Coronary artery (tissue), 2 donors: ENCODE measurements at regions not wholly inside any gene's neighbourhood (a gene's known extent, or its start where the extent isn't known, plus 50 kb on each side); places are given as distances from the start of the nearest gene placed in this dataset.
"Not testable (repeated sequence)": the region's sequence is repeated elsewhere in the genome, so short reads cannot be mapped to it uniquely, and the experiment has no call there.

Experiments
- DNase-seq: peaks from one replicate; pipeline ENCODE4 v3.0.0-alpha.2; 2017; ENCODE audit warnings: low spot score
- H3K27ac ChIP-seq, 2 donors: fragments of 200-600 bp; sonication (generic); one replicate each; pipeline ENCODE4 v1.5.1; 2016 to 2019
- H3K4me3 ChIP-seq: fragments of 200-600 bp; sonication (generic); 2 replicates; pipeline ENCODE4 v1.5.1; 2016; ENCODE audit warnings: mild to moderate bottlenecking, moderate library complexity
- CTCF ChIP-seq: fragments of 200-600 bp; sonication (generic); IDR thresholded peaks from one replicate; pipeline ENCODE4 v1.5.1; 2019; ENCODE audit warnings: antibody characterized with exemption

GRCh38 chr15:66865622-66866611, 163.9 kb downstream of the SMAD6 start:
- H3K4me3 ChIP-seq = no peak overlapping the region
- H3K27ac ChIP-seq = no peak overlapping the region
- no peak for TF ChIP-seq CTCF
- peak; percentile 54 for DNase-seq

DNA sequence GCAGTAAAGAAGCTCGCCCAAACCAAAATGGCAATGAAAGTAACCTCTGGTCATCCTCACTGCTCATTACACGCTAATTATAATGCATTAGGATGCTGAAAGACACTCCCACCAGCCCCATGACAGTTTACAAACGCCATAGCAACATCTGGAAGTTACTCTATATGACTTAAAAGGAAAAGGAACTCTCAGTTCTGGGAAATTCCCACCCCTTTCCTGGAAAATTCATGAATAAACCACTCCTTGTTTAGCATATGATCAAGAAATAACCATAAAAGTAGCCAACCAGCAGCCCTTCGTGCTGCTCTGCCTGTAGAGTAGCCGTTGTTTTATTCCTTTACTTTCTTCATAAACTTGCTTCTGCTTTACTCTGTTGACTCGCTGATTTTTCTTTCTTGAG, 164.6 kb downstream of the SMAD6 start:
- Histone ChIP-seq H3K4me3 (no peak overlapping the region), H3K27ac (no peak overlapping the region)
- no peak for DNase-seq
- TF ChIP-seq CTCF = no peak

- H3K27ac ChIP-seq = no peak overlapping the region
- TF ChIP-seq CTCF = no peak
- no peak overlapping the region for H3K4me3 ChIP-seq
- DNase-seq = peak; percentile 5
These were observed 166.9 kb downstream of the SMAD6 start for GRCh38 chr15:66868918-66869317.

GRCh38 chr15:66870880-66871388, 168.9 kb downstream of the SMAD6 start:
- no peak for TF ChIP-seq CTCF
- no peak overlapping the region for H3K4me3 ChIP-seq
- no peak for DNase-seq

DNA sequence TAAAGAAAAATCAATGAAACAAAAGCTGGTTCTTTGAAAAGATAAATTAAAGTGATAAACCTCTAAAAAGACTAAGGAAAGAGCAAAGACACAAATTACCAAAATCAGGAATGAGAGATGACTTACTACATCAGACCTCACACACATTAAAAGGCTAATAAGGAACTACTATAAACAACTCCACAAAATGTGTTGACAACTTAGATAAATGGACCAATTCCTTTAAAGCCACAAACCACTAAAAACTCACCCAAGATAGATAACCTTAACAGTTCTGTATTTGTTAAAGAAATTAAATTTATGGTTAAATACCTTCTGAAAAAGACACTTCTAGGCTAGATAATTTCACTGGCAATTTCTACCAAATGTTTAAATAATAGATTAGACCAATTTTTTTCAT, 170.4 kb downstream of the SMAD6 start:
- DNase-seq = no peak
- Histone ChIP-seq H3K4me3 (no peak overlapping the region), H3K27ac (no peak overlapping the region)
- no peak for TF ChIP-seq CTCF

More at GRCh38 chr15:66870880-66871388, 168.9 kb downstream of the SMAD6 start:
- no peak overlapping the region for H3K27ac ChIP-seq

DNA sequence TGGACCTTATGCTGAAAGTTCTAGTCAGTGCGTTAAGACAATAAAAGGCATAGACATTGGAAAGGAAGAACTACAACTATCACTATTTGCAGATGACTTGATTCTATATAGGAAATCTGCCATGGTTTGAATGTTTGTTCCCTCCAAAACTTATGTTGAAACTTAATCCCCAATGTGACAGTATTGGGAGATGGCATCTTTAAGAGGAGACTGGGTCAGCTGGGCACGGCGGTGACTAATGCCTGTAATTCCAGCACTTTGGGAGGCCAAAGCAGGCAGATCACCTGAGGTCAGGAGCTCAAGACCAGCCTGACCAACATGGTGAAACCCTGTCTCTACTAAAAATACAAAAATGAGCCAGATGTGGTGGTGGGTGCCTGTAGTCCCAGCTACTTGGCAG, 171.3 kb downstream of the SMAD6 start:
- not testable (repeated sequence) for H3K27ac ChIP-seq, H3K4me3 ChIP-seq
- peak; percentile 19 for DNase-seq

DNA sequence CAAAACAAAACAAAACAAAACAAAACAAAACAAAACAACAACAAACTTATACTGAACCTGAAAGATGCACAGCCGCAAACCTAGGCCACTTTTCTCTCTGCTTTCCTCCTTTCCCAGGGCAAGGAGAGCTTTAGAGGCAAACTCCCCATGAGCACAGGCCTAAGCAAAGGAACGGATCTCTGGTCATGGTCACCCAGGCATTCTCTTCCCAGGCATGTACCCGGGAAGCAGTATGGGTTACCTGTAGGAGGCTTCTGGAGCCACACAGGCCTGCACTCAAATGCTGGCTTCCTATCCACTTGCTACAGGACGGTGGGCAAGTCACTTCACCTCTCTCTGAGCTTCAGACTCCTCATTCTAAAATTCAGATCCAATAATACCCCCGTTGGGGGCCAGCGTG, 171.8 kb downstream of the SMAD6 start:
- no peak overlapping the region for H3K4me3 ChIP-seq
- TF ChIP-seq CTCF = no peak
- no peak overlapping the region for H3K27ac ChIP-seq
- DNase-seq = peak; percentile 43
